ENCODE measurements at regions not wholly inside any gene's neighbourhood (a gene's known extent, or its start where the extent isn't known, plus 50 kb on each side); places are given as distances from the start of the nearest gene placed in this dataset.

GRCh38 chr17:77422104-77422747 lies 281.5 kb downstream of the SEC14L1 start:
- Histone ChIP-seq H3K4me3 (ENCODE audit: low read length) (no peak overlapping the region), H3K4me1 (ENCODE audit: control insufficient read depth, insufficient read depth, low read length) (peaks cover 69% of the 10 kb centered on the region), H3K36me3 (ENCODE audit: control insufficient read depth, insufficient read depth, low read length, severe bottlenecking) (peaks cover 8% of the 10 kb centered on the region), H3K9me3 (ENCODE audit: control insufficient read depth, low read length) (no peaks in the 10 kb centered on the region), H3K27me3 (replicated peaks; ENCODE audit: control insufficient read depth, insufficient read depth, low read length) (no peaks in the 10 kb centered on the region), H3K9ac (ENCODE audit: low read length) (peak overlapping the region; percentile 51)
- DNase-seq (ENCODE audit: low read depth): no peak

- H3K4me3 ChIP-seq (ENCODE audit: low read length): no peak overlapping the region
- peaks cover 74% of the 10 kb centered on the region for H3K4me1 ChIP-seq (ENCODE audit: control insufficient read depth, insufficient read depth, low read length)
- H3K27me3 ChIP-seq (replicated peaks; ENCODE audit: control insufficient read depth, insufficient read depth, low read length): no peaks in the 10 kb centered on the region
- no peaks in the 10 kb centered on the region for H3K9me3 ChIP-seq (ENCODE audit: control insufficient read depth, low read length)
- DNase-seq (ENCODE audit: low read depth): no peak
- peaks cover 3% of the 10 kb centered on the region for H3K36me3 ChIP-seq (ENCODE audit: control insufficient read depth, insufficient read depth, low read length, severe bottlenecking)
- peak overlapping the region; percentile 51 for H3K9ac ChIP-seq (ENCODE audit: low read length)
Measured at GRCh38 chr17:77422748-77423113, 282.0 kb downstream of the SEC14L1 start.

DNA sequence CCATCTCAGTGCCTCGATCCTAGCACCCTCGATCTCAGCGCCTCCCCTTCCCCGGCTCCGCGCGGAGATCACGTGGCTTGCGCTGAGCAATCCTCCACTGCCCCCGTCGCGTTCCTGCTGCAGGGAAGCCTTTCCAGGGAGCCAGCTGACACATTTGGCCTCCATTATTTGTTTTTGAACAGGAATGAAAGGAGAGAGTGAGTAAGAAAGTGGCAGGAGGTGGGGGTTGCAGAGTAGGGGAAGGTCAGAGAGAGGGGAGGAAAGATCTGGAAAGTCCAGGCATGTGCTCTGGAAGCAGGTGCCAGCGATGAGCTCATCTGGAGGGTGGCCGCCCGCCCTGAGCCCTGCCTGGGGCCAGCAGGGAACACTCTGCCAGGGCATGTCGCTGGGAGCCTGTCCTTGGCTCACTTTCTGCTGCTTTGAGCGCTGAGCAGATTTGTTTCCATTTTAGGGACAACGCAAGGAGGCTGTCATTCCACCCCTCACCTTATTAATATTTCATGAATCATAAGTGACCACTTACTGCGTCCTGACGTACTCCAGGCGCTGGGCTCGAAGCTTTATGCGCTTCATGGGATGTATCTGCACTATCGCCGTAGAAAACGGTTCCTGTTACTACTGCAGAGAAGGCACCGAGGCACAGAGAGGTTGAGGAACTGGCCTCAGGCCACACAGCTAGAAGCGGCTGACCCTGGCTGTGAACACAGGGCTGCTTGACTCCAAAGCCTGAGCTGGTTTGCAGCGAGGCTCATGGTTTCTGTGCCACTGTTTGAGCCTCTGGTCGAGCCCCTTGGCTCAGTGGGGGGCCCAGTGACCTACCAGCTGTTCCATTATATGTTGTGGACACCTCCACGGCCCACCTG lies 283.1 kb downstream of the SEC14L1 start:
- Histone ChIP-seq H3K4me3 (ENCODE audit: low read length) (peak overlapping the region; percentile 6), H3K36me3 (ENCODE audit: control insufficient read depth, insufficient read depth, low read length, severe bottlenecking) (no peaks in the 10 kb centered on the region), H3K9ac (ENCODE audit: low read length) (peak overlapping the region; percentile 70), H3K9me3 (ENCODE audit: control insufficient read depth, low read length) (no peaks in the 10 kb centered on the region), H3K4me1 (ENCODE audit: control insufficient read depth, insufficient read depth, low read length) (peaks cover 85% of the 10 kb centered on the region), H3K27me3 (replicated peaks; ENCODE audit: control insufficient read depth, insufficient read depth, low read length) (no peaks in the 10 kb centered on the region)
- DNase-seq (ENCODE audit: low read depth): peak; percentile 90

- Histone ChIP-seq H3K4me1 (ENCODE audit: control insufficient read depth, insufficient read depth, low read length) (peaks cover 94% of the 10 kb centered on the region), H3K4me3 (ENCODE audit: low read length) (peak overlapping the region; percentile 44)
- peak; percentile 86 for DNase-seq (ENCODE audit: low read depth)
Measured at GRCh38 chr17:77424585-77425344, 284.0 kb downstream of the SEC14L1 start.

GRCh38 chr17:77425348-77425747 lies 284.6 kb downstream of the SEC14L1 start:
- H3K4me1 ChIP-seq (ENCODE audit: control insufficient read depth, insufficient read depth, low read length): peaks cover 94% of the 10 kb centered on the region
- peak overlapping the region; percentile 44 for H3K4me3 ChIP-seq (ENCODE audit: low read length)
- no peak for DNase-seq (ENCODE audit: low read depth)
- no peaks in the 10 kb centered on the region for H3K9me3 ChIP-seq (ENCODE audit: control insufficient read depth, low read length)
- H3K27me3 ChIP-seq (replicated peaks; ENCODE audit: control insufficient read depth, insufficient read depth, low read length): no peaks in the 10 kb centered on the region
- H3K9ac ChIP-seq (ENCODE audit: low read length): peak overlapping the region; percentile 73
- H3K36me3 ChIP-seq (ENCODE audit: control insufficient read depth, insufficient read depth, low read length, severe bottlenecking): no peaks in the 10 kb centered on the region

More at GRCh38 chr17:77424585-77425344, 284.0 kb downstream of the SEC14L1 start:
- Histone ChIP-seq H3K9ac (ENCODE audit: low read length) (peak overlapping the region; percentile 73), H3K27me3 (replicated peaks; ENCODE audit: control insufficient read depth, insufficient read depth, low read length) (no peaks in the 10 kb centered on the region), H3K36me3 (ENCODE audit: control insufficient read depth, insufficient read depth, low read length, severe bottlenecking) (no peaks in the 10 kb centered on the region), H3K9me3 (ENCODE audit: control insufficient read depth, low read length) (no peaks in the 10 kb centered on the region)

- Histone ChIP-seq H3K27me3 (replicated peaks; ENCODE audit: control insufficient read depth, insufficient read depth, low read length) (no peaks in the 10 kb centered on the region), H3K9ac (ENCODE audit: low read length) (peak overlapping the region; percentile 73), H3K36me3 (ENCODE audit: control insufficient read depth, insufficient read depth, low read length, severe bottlenecking) (no peaks in the 10 kb centered on the region), H3K4me3 (ENCODE audit: low read length) (peak overlapping the region; percentile 44), H3K4me1 (ENCODE audit: control insufficient read depth, insufficient read depth, low read length) (peaks cover 94% of the 10 kb centered on the region), H3K9me3 (ENCODE audit: control insufficient read depth, low read length) (no peaks in the 10 kb centered on the region)
- no peak for DNase-seq (ENCODE audit: low read depth)
Measured at GRCh38 chr17:77425791-77426641, 285.2 kb downstream of the SEC14L1 start.

DNA sequence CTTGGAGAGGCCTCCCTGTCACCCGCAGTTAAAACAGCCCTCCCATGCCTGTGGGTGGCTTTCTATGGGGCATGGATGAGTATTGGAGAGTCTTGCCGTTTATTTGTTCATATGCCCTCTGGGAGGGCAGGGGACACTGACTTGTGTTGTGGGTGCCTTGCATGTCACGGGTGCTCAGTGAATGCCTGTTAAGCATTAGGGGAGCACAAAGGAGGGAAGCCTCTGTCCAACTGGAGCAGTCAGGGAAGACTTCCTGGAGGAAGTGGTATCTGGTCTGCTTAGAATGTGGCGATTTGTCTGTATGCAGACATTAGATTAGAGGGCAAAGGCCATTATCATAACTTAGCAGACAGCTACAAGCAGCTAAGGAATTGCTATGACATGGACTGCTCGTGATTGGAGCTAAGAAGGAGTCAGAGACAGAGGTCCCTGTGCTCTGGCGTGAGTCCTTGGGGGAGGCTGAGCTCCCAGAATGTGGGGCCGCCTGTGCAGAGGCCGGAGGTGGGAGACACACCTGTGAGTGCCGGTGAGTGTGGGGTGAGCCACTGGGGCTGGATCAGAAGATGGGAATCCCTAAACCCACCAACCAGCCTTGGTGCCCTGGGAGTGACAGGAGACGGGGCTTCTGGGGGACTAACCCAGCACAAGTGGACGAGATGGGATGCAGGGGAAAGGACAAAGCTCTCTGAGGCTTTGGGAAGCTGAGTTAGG lies 286.1 kb downstream of the SEC14L1 start:
- H3K4me1 ChIP-seq (ENCODE audit: control insufficient read depth, insufficient read depth, low read length): peaks cover 88% of the 10 kb centered on the region
- H3K4me3 ChIP-seq (ENCODE audit: low read length): peak overlapping the region; percentile 34
- no peaks in the 10 kb centered on the region for H3K9me3 ChIP-seq (ENCODE audit: control insufficient read depth, low read length)
- H3K36me3 ChIP-seq (ENCODE audit: control insufficient read depth, insufficient read depth, low read length, severe bottlenecking): no peaks in the 10 kb centered on the region
- DNase-seq (ENCODE audit: low read depth): no peak
- H3K27me3 ChIP-seq (replicated peaks; ENCODE audit: control insufficient read depth, insufficient read depth, low read length): no peaks in the 10 kb centered on the region
- peak overlapping the region; percentile 73 for H3K9ac ChIP-seq (ENCODE audit: low read length)

- H3K9me3 ChIP-seq (ENCODE audit: control insufficient read depth, low read length): no peaks in the 10 kb centered on the region
- peak overlapping the region; percentile 73 for H3K9ac ChIP-seq (ENCODE audit: low read length)
- no peaks in the 10 kb centered on the region for H3K27me3 ChIP-seq (replicated peaks; ENCODE audit: control insufficient read depth, insufficient read depth, low read length)
- H3K4me3 ChIP-seq (ENCODE audit: low read length): peak overlapping the region; percentile 34
- peak; percentile 91 for DNase-seq (ENCODE audit: low read depth)
- no peaks in the 10 kb centered on the region for H3K36me3 ChIP-seq (ENCODE audit: control insufficient read depth, insufficient read depth, low read length, severe bottlenecking)
- H3K4me1 ChIP-seq (ENCODE audit: control insufficient read depth, insufficient read depth, low read length): peaks cover 81% of the 10 kb centered on the region
Measured at GRCh38 chr17:77427391-77427991, 286.7 kb downstream of the SEC14L1 start.

DNA sequence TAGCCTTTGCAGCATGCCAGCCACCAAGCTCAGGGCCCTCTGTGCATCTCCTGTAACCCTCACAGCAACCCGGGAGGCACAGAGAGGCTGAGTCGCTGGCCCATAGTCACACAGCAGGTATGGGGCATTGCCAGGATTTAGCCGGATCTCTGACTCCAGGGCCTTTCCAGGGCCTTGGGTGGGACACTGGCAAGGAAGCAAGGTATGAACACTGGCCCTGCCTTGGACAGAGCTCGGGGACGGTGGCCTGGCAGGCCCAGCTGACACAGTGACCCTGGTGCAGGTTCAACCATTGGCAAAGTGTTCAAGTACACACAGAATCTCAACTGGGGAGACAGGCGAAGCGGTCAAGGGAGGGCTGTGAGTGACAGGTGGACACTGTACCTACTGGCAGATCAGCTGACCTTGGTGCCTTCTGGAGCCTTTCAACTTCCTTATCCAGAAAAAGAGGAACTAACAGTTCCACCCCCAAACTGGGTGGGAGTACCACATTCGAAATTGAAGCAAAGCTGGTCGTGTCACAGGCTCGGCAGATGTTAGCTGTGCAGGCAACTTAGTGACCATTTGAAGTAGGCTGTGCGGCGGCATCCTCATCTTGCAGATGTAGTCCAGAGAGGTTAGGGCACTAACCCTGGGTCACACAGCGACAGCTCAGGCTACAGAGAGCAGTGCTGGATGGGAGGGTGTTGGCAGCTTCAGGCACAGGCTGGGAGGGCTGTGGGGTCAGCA lies 287.4 kb downstream of the SEC14L1 start:
- H3K36me3 ChIP-seq (ENCODE audit: control insufficient read depth, insufficient read depth, low read length, severe bottlenecking): no peaks in the 10 kb centered on the region
- no peaks in the 10 kb centered on the region for H3K27me3 ChIP-seq (replicated peaks; ENCODE audit: control insufficient read depth, insufficient read depth, low read length)
- H3K9me3 ChIP-seq (ENCODE audit: control insufficient read depth, low read length): no peaks in the 10 kb centered on the region
- peaks cover 74% of the 10 kb centered on the region for H3K4me1 ChIP-seq (ENCODE audit: control insufficient read depth, insufficient read depth, low read length)
- H3K9ac ChIP-seq (ENCODE audit: low read length): peak overlapping the region; percentile 73
- no peak for DNase-seq (ENCODE audit: low read depth)
- peak overlapping the region; percentile 24 for H3K4me3 ChIP-seq (ENCODE audit: low read length)

Measured in adipocyte (in vitro differentiated cells).